Fibroblast of lung (primary cell): ENCODE measurements at regions not wholly inside any gene's neighbourhood (a gene's known extent, or its start where the extent isn't known, plus 50 kb on each side); places are given as distances from the start of the nearest gene placed in this dataset.

ENCODE experiments used
- DNase-seq, 2 donors: peaks; one replicate each; pipeline versions ENCODE4 v3.0.0 to v3.0.0-alpha.2; 2010; ENCODE audit warnings: low read depth in 2 of 2
- H2AFZ ChIP-seq: 2 replicates; pipeline ENCODE4 v1.5.1; 2012; ENCODE audit warnings: low read length, control low read depth, inconsistent platforms
- H3K27ac ChIP-seq: 2 replicates; pipeline ENCODE4 v1.5.1; 2011; ENCODE audit warnings: low read length, control low read depth; ENCODE audit not compliant: insufficient read depth
- H3K27me3 ChIP-seq: 2 replicates; pipeline ENCODE4 v1.5.1; 2011; ENCODE audit warnings: mild to moderate bottlenecking, low read length; ENCODE audit not compliant: control insufficient read depth, insufficient read depth
- H3K36me3 ChIP-seq: 2 replicates; pipeline ENCODE4 v1.5.1; 2011; ENCODE audit warnings: low read length; ENCODE audit not compliant: control insufficient read depth, insufficient read depth
- H3K4me1 ChIP-seq: 2 replicates; pipeline ENCODE4 v1.5.1; 2011; ENCODE audit warnings: low read length; ENCODE audit not compliant: control insufficient read depth, insufficient read depth; ENCODE audit errors: extremely low read depth
- H3K4me2 ChIP-seq: 2 replicates; pipeline ENCODE4 v1.5.1; 2011; ENCODE audit warnings: low read length, control low read depth; ENCODE audit not compliant: insufficient read depth; ENCODE audit errors: extremely low read depth
- H3K4me3 ChIP-seq, 4 experiments: fragments of 200-600 bp in 1 of 4; sonication (generic) in 1 of 4; replicated peaks in 1 of 4; 2 replicates each; pipeline ENCODE4 v1.5.1; 2011 to 2016; ENCODE audit warnings: low read length in 4 of 4, low read depth in 3 of 4, mild to moderate bottlenecking in 3 of 4, control low read depth in 2 of 4, inconsistent platforms in 1 of 4, mixed read lengths in 1 of 4; ENCODE audit not compliant: insufficient read depth in 1 of 4; ENCODE audit errors: control extremely low read depth in 1 of 4
- H3K79me2 ChIP-seq: 2 replicates; pipeline ENCODE4 v1.5.1; 2012; ENCODE audit warnings: mild to moderate bottlenecking, low read length, inconsistent platforms; ENCODE audit not compliant: control insufficient read depth, insufficient read depth
- H3K9ac ChIP-seq: 2 replicates; pipeline ENCODE4 v1.5.1; 2011; ENCODE audit warnings: mild to moderate bottlenecking, low read length, control low read depth; ENCODE audit not compliant: insufficient read depth
- H3K9me3 ChIP-seq: 2 replicates; pipeline ENCODE4 v1.5.1; 2012; ENCODE audit warnings: low read depth, low read length; ENCODE audit not compliant: control insufficient read depth, insufficient read depth
- H4K20me1 ChIP-seq: 2 replicates; pipeline ENCODE4 v1.5.1; 2011; ENCODE audit warnings: low read length; ENCODE audit not compliant: control insufficient read depth, insufficient read depth; ENCODE audit errors: extremely low read depth
- EZH2 ChIP-seq: IDR thresholded peaks from 2 replicates; pipeline ENCODE4 v1.5.1; 2012; ENCODE audit warnings: low read length, control low read depth, mild to moderate bottlenecking; ENCODE audit errors: missing control alignments
- TF ChIP-seq, protein P1 (sequence below), 2 donors: IDR thresholded peaks in 1 of 2; conservative IDR thresholded peaks in 1 of 2; 1 replicate in 1 of 2; 2 replicates in 1 of 2; pipeline ENCODE4 v1.5.1; 2011 to 2012; ENCODE audit warnings: low read length in 2 of 2, control low read depth in 1 of 2, inconsistent platforms in 1 of 2, low read depth in 1 of 2, mild to moderate bottlenecking in 1 of 2

DNA sequence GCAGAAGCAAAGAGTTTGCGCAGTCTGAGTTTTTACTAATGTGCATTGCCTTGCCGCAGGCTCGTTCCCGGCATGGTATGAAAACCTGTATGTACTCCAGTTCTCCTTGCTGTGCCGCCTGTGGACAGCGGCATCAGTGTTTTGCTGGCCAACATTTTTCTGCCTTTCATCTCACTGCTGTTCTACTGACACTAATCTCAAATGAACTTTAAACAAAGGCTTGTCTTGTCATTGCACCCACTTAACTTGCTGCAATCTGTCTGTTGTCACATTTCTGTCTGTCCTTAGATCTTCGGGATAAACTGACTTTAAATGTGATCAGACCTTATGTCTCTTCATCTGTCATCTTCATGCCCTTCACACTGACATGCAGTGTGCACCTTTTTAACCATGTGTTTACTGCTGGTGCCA lies 71.7 kb upstream of the ZNRF2 start:
- Histone ChIP-seq H4K20me1 (no peaks in the 10 kb centered on the region), H3K4me2 (no peak overlapping the region), H3K4me1 (no peaks in the 10 kb centered on the region), H3K4me3 (no peak overlapping the region), H3K79me2 (no peaks in the 10 kb centered on the region), H3K27me3 (no peaks in the 10 kb centered on the region), H3K36me3 (no peaks in the 10 kb centered on the region), H3K9ac (no peak overlapping the region), H3K27ac (no peak overlapping the region), H3K9me3 (no peaks in the 10 kb centered on the region), H2AFZ (no peak overlapping the region)
- DNase-seq: no peak
- TF ChIP-seq EZH2: no peak
- TF ChIP-seq, protein P1, sequence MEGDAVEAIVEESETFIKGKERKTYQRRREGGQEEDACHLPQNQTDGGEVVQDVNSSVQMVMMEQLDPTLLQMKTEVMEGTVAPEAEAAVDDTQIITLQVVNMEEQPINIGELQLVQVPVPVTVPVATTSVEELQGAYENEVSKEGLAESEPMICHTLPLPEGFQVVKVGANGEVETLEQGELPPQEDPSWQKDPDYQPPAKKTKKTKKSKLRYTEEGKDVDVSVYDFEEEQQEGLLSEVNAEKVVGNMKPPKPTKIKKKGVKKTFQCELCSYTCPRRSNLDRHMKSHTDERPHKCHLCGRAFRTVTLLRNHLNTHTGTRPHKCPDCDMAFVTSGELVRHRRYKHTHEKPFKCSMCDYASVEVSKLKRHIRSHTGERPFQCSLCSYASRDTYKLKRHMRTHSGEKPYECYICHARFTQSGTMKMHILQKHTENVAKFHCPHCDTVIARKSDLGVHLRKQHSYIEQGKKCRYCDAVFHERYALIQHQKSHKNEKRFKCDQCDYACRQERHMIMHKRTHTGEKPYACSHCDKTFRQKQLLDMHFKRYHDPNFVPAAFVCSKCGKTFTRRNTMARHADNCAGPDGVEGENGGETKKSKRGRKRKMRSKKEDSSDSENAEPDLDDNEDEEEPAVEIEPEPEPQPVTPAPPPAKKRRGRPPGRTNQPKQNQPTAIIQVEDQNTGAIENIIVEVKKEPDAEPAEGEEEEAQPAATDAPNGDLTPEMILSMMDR (conservative IDR thresholded peaks at IDR 0.05 in 1 of 2, IDR thresholded peaks at IDR 0.05 in 1 of 2; ENCODE audit: low read depth in 1 of 2, low read length in 2 of 2): no peak

DNA sequence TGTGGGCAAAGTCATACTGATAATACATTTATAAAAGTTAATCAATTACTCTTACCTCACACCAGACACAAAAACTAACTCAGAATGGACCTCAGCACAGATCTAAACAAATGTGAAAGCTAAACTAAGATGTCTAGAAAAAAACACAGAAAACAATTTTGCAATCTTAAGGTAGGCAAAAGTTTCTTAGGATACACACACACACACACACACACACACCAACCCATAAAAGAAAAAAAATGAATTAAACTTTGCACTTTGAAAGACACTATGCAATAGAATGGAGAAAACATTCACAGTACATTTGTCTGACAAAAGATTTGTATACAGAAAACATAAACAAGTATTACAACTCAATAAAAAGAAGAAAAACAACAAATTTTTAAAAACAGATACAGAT lies 70.8 kb upstream of the ZNRF2 start:
- no peaks in the 10 kb centered on the region for H4K20me1 ChIP-seq
- no peaks in the 10 kb centered on the region for H3K36me3 ChIP-seq
- H3K79me2 ChIP-seq: no peaks in the 10 kb centered on the region
- TF ChIP-seq, protein P1 (conservative IDR thresholded peaks at IDR 0.05 in 1 of 2, IDR thresholded peaks at IDR 0.05 in 1 of 2; ENCODE audit: low read depth in 1 of 2, low read length in 2 of 2): no peak
- no peak for TF ChIP-seq EZH2
- no peaks in the 10 kb centered on the region for H3K4me1 ChIP-seq
- no peak overlapping the region for H3K4me3 ChIP-seq
- no peak for DNase-seq
- H3K27me3 ChIP-seq: no peaks in the 10 kb centered on the region
- no peak overlapping the region for H2AFZ ChIP-seq
- H3K9me3 ChIP-seq: no peaks in the 10 kb centered on the region
- H3K9ac ChIP-seq: no peak overlapping the region
- no peak overlapping the region for H3K4me2 ChIP-seq
- no peak overlapping the region for H3K27ac ChIP-seq

DNA sequence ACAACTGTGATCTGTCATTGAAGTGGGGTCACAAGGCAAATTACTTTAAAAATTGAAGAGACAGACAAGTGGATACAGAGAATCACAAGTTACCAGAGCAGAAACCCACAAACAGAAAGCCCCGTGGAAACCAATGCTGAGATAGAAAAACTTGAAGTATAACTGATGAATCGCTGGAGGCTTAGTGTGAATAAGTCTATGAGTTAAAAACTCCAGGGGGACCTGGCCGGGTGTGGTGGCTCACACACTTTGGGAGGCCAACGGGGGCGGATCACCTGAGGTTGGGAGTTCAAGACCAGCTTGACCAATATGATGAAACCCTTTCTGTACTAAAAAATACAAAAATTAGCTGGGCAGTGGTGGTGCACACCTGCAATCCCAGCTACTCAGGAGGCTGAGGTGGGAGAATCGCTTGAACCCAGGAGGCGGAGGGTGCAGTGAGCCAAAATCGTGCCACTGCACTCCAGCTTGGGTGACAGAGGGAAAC lies 69.7 kb upstream of the ZNRF2 start:
- H3K4me1 ChIP-seq: no peaks in the 10 kb centered on the region
- H3K4me2 ChIP-seq: no peak overlapping the region
- H2AFZ ChIP-seq: no peak overlapping the region
- H3K27ac ChIP-seq: no peak overlapping the region
- DNase-seq: no peak
- TF ChIP-seq, protein P1 (conservative IDR thresholded peaks at IDR 0.05 in 1 of 2, IDR thresholded peaks at IDR 0.05 in 1 of 2; ENCODE audit: low read depth in 1 of 2, low read length in 2 of 2): no peak
- no peak for TF ChIP-seq EZH2
- H4K20me1 ChIP-seq: no peaks in the 10 kb centered on the region
- H3K27me3 ChIP-seq: no peaks in the 10 kb centered on the region
- no peak overlapping the region for H3K9ac ChIP-seq
- H3K79me2 ChIP-seq: no peaks in the 10 kb centered on the region
- H3K4me3 ChIP-seq: no peak overlapping the region
- no peaks in the 10 kb centered on the region for H3K36me3 ChIP-seq
- H3K9me3 ChIP-seq: no peaks in the 10 kb centered on the region
